Endodermal cell (in vitro differentiated cells): ENCODE measurements at regions not wholly inside any gene's neighbourhood (a gene's known extent, or its start where the extent isn't known, plus 50 kb on each side); places are given as distances from the start of the nearest gene placed in this dataset.
"Not testable (repeated sequence)": the region's sequence is repeated elsewhere in the genome, so short reads cannot be mapped to it uniquely, and the experiment has no call there.

ENCODE experiments used
- DNase-seq: peaks from one replicate; pipeline ENCODE4 v3.0.0-alpha.2; 2017
- H3K27ac ChIP-seq: 2 replicates; pipeline ENCODE4 v1.5.1; 2013; ENCODE audit warnings: mild to moderate bottlenecking, low read depth, low read length, moderate library complexity
- H3K27me3 ChIP-seq: 2 replicates; pipeline ENCODE4 v1.6.1; 2013; ENCODE audit warnings: mild to moderate bottlenecking, low read length, moderate library complexity; ENCODE audit not compliant: insufficient read depth, control insufficient read depth, poor library complexity, severe bottlenecking
- H3K36me3 ChIP-seq: 2 replicates; pipeline ENCODE4 v1.7.0; 2013; ENCODE audit warnings: mild to moderate bottlenecking, low read length, moderate library complexity; ENCODE audit not compliant: control insufficient read depth, insufficient read depth
- H3K4me1 ChIP-seq: one replicate; pipeline ENCODE4 v1.7.0; 2013; ENCODE audit warnings: low read length; ENCODE audit not compliant: control insufficient read depth, insufficient read depth
- H3K4me3 ChIP-seq: 2 replicates; pipeline ENCODE4 v1.5.1; 2013; ENCODE audit warnings: mild to moderate bottlenecking, low read length, moderate library complexity
- H3K9ac ChIP-seq: 2 replicates; pipeline ENCODE4 v1.6.1; 2013; ENCODE audit warnings: mild to moderate bottlenecking, low read length, moderate library complexity; ENCODE audit not compliant: poor library complexity, severe bottlenecking; ENCODE audit errors: extremely low read depth
- H3K9me3 ChIP-seq: 2 replicates; pipeline ENCODE4 v1.6.1; 2013; ENCODE audit warnings: mild to moderate bottlenecking, low read length, moderate library complexity; ENCODE audit not compliant: control insufficient read depth
- H3K27ac Mint-ChIP-seq: 2 replicates; pipeline ENCODE4 v1.8.0; 2020; ENCODE audit warnings: mixed read lengths
- H3K27me3 Mint-ChIP-seq: 2 replicates; pipeline ENCODE4 v1.8.0; 2021; ENCODE audit warnings: mild to moderate bottlenecking, mixed read lengths; ENCODE audit not compliant: insufficient read depth
- H3K36me3 Mint-ChIP-seq: 2 replicates; pipeline ENCODE4 v1.8.0; 2020; ENCODE audit warnings: low read depth, mixed read lengths
- H3K4me1 Mint-ChIP-seq: 2 replicates; pipeline ENCODE4 v1.8.0; 2020; ENCODE audit warnings: mixed read lengths
- H3K4me3 Mint-ChIP-seq: 2 replicates; pipeline ENCODE4 v1.8.0; 2020; ENCODE audit warnings: mild to moderate bottlenecking, moderate library complexity, mixed read lengths
- H3K9me3 Mint-ChIP-seq: 2 replicates; pipeline ENCODE4 v1.8.0; 2020; ENCODE audit warnings: mild to moderate bottlenecking, mixed read lengths
- CTCF ChIP-seq: fragments of 200-600 bp; sonication (generic); conservative IDR thresholded peaks from 2 replicates; pipeline ENCODE4 v1.5.0; 2021; ENCODE audit warnings: antibody characterized with exemption, mild to moderate bottlenecking
- WGBS, 2 experiments: methylation state at CpG; one replicate each; pipeline versions ENCODE4 v1.1.5 to v1.1.7; 2013; ENCODE audit warnings: missing lambda C conversion rate in 2 of 2, mixed read lengths in 1 of 2; ENCODE audit not compliant: insufficient coverage in 1 of 2, insufficient read length in 1 of 2; 5-methylcytosine and 5-hydroxymethylcytosine counted together

DNA sequence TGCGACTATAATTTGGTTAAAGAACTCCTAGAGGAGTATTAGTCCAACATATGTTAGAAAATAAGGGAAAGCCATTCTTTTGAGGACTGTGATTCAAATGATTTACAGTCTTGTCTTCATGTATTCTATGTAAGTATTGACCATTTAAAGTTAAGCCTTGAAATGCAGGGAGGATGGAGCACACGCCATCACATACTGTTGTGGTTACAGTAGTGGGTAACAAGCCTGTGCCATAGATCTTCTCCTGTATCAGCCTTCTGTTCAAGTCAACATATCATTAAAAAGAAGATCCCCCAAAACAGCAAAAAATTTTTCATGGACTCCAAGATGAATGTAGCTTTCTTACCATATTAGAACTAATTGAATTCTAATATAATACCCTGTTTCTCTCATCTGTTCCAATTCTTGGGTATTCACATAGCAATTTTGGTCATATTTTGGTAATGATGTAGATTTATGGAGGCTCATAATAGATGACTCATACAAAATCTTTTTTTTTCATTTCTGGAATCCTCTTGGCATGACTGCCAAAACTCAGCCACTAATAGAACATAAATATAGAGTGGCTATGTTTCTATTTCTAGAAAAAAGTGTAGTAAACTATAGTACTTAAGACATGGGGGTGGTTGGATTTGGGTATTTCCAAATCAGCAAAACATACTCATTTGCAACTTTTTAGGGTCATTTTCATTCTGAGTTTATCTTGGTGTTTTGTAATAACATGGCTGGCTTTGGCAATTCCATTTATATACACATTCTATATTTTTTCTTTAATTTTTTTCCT is 413.5 kb downstream of the BCKDHB start:
- Histone ChIP-seq H3K9me3 (no peaks in the 10 kb centered on the region), H3K4me3 (no peak overlapping the region), H3K36me3 (no peaks in the 10 kb centered on the region), H3K9ac (no peak overlapping the region), H3K4me1 (no peaks in the 10 kb centered on the region), H3K27ac (no peak overlapping the region), H3K27me3 (no peaks in the 10 kb centered on the region)
- 85 to 89% methylated on average over 2 of the region's 2 CpGs for WGBS, 2 experiments
- no peak for TF ChIP-seq CTCF
- peaks cover 6% of the 10 kb centered on the region for H3K36me3 Mint-ChIP-seq
- DNase-seq, result no peak
- peaks cover 22% of the 10 kb centered on the region for H3K4me1 Mint-ChIP-seq
- no peaks in the 10 kb centered on the region for H3K27me3 Mint-ChIP-seq
- peaks cover 12% of the 10 kb centered on the region for H3K9me3 Mint-ChIP-seq
- H3K27ac Mint-ChIP-seq, result no peak overlapping the region
- H3K4me3 Mint-ChIP-seq, result no peak overlapping the region

- H3K36me3 Mint-ChIP-seq, result peaks cover 16% of the 10 kb centered on the region
- no peaks in the 10 kb centered on the region for H3K36me3 ChIP-seq
- WGBS, 2 experiments, result 100% methylated on average over 1 of the region's 2 CpGs
- H3K4me1 ChIP-seq, result no peaks in the 10 kb centered on the region
- H3K9ac ChIP-seq, result no peak overlapping the region
- H3K27me3 Mint-ChIP-seq, result no peaks in the 10 kb centered on the region
- H3K27ac ChIP-seq, result no peak overlapping the region
- H3K9me3 ChIP-seq, result no peaks in the 10 kb centered on the region
- no peaks in the 10 kb centered on the region for H3K27me3 ChIP-seq
- no peak overlapping the region for H3K27ac Mint-ChIP-seq
- DNase-seq, result no peak
- no peak overlapping the region for H3K4me3 Mint-ChIP-seq
- H3K9me3 Mint-ChIP-seq, result peaks cover 28% of the 10 kb centered on the region
- peaks cover 10% of the 10 kb centered on the region for H3K4me1 Mint-ChIP-seq
- no peak overlapping the region for H3K4me3 ChIP-seq
- TF ChIP-seq CTCF, result no peak
These were observed 411.1 kb downstream of the BCKDHB start for GRCh38 chr6:80517525-80517924.

GRCh38 chr6:80510521-80510920 is 404.1 kb downstream of the BCKDHB start:
- WGBS, 2 experiments, result 80% methylated on average over 1 of the region's 1 CpG; no CpG with 5 or more reads in 1 of the 2 experiments
- not testable (repeated sequence) for H3K4me3 Mint-ChIP-seq

More at GRCh38 chr6:80510521-80510920, 404.1 kb downstream of the BCKDHB start:
- not testable (repeated sequence) for DNase-seq, H3K4me1 Mint-ChIP-seq, H3K9ac ChIP-seq, H3K4me1 ChIP-seq, H3K27ac ChIP-seq, H3K36me3 ChIP-seq, H3K27me3 Mint-ChIP-seq, H3K4me3 ChIP-seq, H3K27ac Mint-ChIP-seq, H3K27me3 ChIP-seq, H3K9me3 ChIP-seq
- Mint-ChIP-seq H3K36me3 (peaks cover 15% of the 10 kb centered on the region), H3K9me3 (peaks cover 21% of the 10 kb centered on the region)
